ENCODE measurements at regions not wholly inside any gene's neighbourhood (a gene's known extent, or its start where the extent isn't known, plus 50 kb on each side); places are given as distances from the start of the nearest gene placed in this dataset.

GRCh38 chr5:34521628-34522290 lies 134.4 kb upstream of the RAI14 start:
- no peaks in the 10 kb centered on the region for H3F3A ChIP-seq (ENCODE audit: insufficient read depth, low read length)
- H3K4me2 ChIP-seq (ENCODE audit: low read length) = no peak overlapping the region
- H3K27me3 ChIP-seq (ENCODE audit: insufficient read depth, low read length) = no peaks in the 10 kb centered on the region
- no peak overlapping the region for H3K9ac ChIP-seq (ENCODE audit: low read length)
- no peak overlapping the region for H3K4me3 ChIP-seq (ENCODE audit: low read depth, low read length, poor library complexity, severe bottlenecking)
- no peaks in the 10 kb centered on the region for H4K20me1 ChIP-seq (ENCODE audit: insufficient read depth, low read length)
- no peak for TF ChIP-seq EZH2 (IDR thresholded peaks at IDR 0.05; ENCODE audit: borderline replicate concordance, low read length)
- no peak for TF ChIP-seq CTCF (IDR thresholded peaks at IDR 0.05; ENCODE audit: low read length)
- no peak overlapping the region for H3K27ac ChIP-seq (ENCODE audit: low read depth, low read length, poor library complexity, severe bottlenecking)
- no peaks in the 10 kb centered on the region for H3K79me2 ChIP-seq (ENCODE audit: insufficient read depth, low read length)
- no peaks in the 10 kb centered on the region for H3K9me2 ChIP-seq (ENCODE audit: low read depth, low read length)
- H2AFZ ChIP-seq (ENCODE audit: low read length) = no peak overlapping the region
- H3K36me3 ChIP-seq (ENCODE audit: insufficient read depth, low read length) = no peaks in the 10 kb centered on the region
- H3K4me1 ChIP-seq (ENCODE audit: insufficient read depth, low read length, severe bottlenecking) = no peaks in the 10 kb centered on the region
- H3K9me3 ChIP-seq (ENCODE audit: low read length) = no peaks in the 10 kb centered on the region

GRCh38 chr5:34522599-34523386 lies 133.3 kb upstream of the RAI14 start:
- no peaks in the 10 kb centered on the region for H3K79me2 ChIP-seq (ENCODE audit: insufficient read depth, low read length)

GRCh38 chr5:34523387-34523726 lies 132.8 kb upstream of the RAI14 start:
- H3K9ac ChIP-seq (ENCODE audit: low read length) = no peak overlapping the region
- H3K27ac ChIP-seq (ENCODE audit: low read depth, low read length, poor library complexity, severe bottlenecking) = no peak overlapping the region
- H3K79me2 ChIP-seq (ENCODE audit: insufficient read depth, low read length) = no peaks in the 10 kb centered on the region
- TF ChIP-seq EZH2 (IDR thresholded peaks at IDR 0.05; ENCODE audit: borderline replicate concordance, low read length) = no peak
- TF ChIP-seq CTCF (IDR thresholded peaks at IDR 0.05; ENCODE audit: low read length) = no peak
- no peak overlapping the region for H3K4me3 ChIP-seq (ENCODE audit: low read depth, low read length, poor library complexity, severe bottlenecking)
- no peaks in the 10 kb centered on the region for H4K20me1 ChIP-seq (ENCODE audit: insufficient read depth, low read length)
- no peaks in the 10 kb centered on the region for H3K9me2 ChIP-seq (ENCODE audit: low read depth, low read length)
- H3K27me3 ChIP-seq (ENCODE audit: insufficient read depth, low read length) = no peaks in the 10 kb centered on the region
- no peak overlapping the region for H3K4me2 ChIP-seq (ENCODE audit: low read length)
- H2AFZ ChIP-seq (ENCODE audit: low read length) = no peak overlapping the region
- no peaks in the 10 kb centered on the region for H3K9me3 ChIP-seq (ENCODE audit: low read length)
- H3F3A ChIP-seq (ENCODE audit: insufficient read depth, low read length) = no peaks in the 10 kb centered on the region
- H3K4me1 ChIP-seq (ENCODE audit: insufficient read depth, low read length, severe bottlenecking) = no peaks in the 10 kb centered on the region
- no peaks in the 10 kb centered on the region for H3K36me3 ChIP-seq (ENCODE audit: insufficient read depth, low read length)

More at GRCh38 chr5:34522599-34523386, 133.3 kb upstream of the RAI14 start:
- H3K9ac ChIP-seq (ENCODE audit: low read length) = no peak overlapping the region
- no peak overlapping the region for H3K4me2 ChIP-seq (ENCODE audit: low read length)
- no peak overlapping the region for H3K27ac ChIP-seq (ENCODE audit: low read depth, low read length, poor library complexity, severe bottlenecking)
- H4K20me1 ChIP-seq (ENCODE audit: insufficient read depth, low read length) = no peaks in the 10 kb centered on the region
- H3K9me3 ChIP-seq (ENCODE audit: low read length) = no peaks in the 10 kb centered on the region
- TF ChIP-seq EZH2 (IDR thresholded peaks at IDR 0.05; ENCODE audit: borderline replicate concordance, low read length) (no peak), CTCF (IDR thresholded peaks at IDR 0.05; ENCODE audit: low read length) (peak; percentile 81)
- H3F3A ChIP-seq (ENCODE audit: insufficient read depth, low read length) = no peaks in the 10 kb centered on the region
- no peak overlapping the region for H3K4me3 ChIP-seq (ENCODE audit: low read depth, low read length, poor library complexity, severe bottlenecking)
- H3K4me1 ChIP-seq (ENCODE audit: insufficient read depth, low read length, severe bottlenecking) = no peaks in the 10 kb centered on the region
- no peak overlapping the region for H2AFZ ChIP-seq (ENCODE audit: low read length)
- no peaks in the 10 kb centered on the region for H3K36me3 ChIP-seq (ENCODE audit: insufficient read depth, low read length)
- no peaks in the 10 kb centered on the region for H3K9me2 ChIP-seq (ENCODE audit: low read depth, low read length)
- no peaks in the 10 kb centered on the region for H3K27me3 ChIP-seq (ENCODE audit: insufficient read depth, low read length)

All from OCI-LY1 (cell line).